ENCODE measurements at regions not wholly inside any gene's neighbourhood (a gene's known extent, or its start where the extent isn't known, plus 50 kb on each side); places are given as distances from the start of the nearest gene placed in this dataset.

- H3K79me1 ChIP-seq (ENCODE audit: low read depth, low read length): no peaks in the 10 kb centered on the region
- H3K27me3 ChIP-seq (replicated peaks in 1 of 4; ENCODE audit: control insufficient read depth in 3 of 4, extremely low read depth in 1 of 4, insufficient read depth in 3 of 4, low read length in 3 of 4): no peaks in the 10 kb centered on the region
Observed at GRCh38 chr14:106216679-106217078, 690.3 kb downstream of the TMEM121 start.

More at GRCh38 chr14:106216679-106217078, 690.3 kb downstream of the TMEM121 start:
- Histone ChIP-seq H3K4me1 (replicated peaks in 1 of 4; ENCODE audit: control insufficient read depth in 3 of 4, insufficient read depth in 4 of 4, low read length in 3 of 4) (no peaks in the 10 kb centered on the region), H2BK5ac (ENCODE audit: low read depth, low read length) (no peak overlapping the region), H2BK20ac (ENCODE audit: low read length) (no peak overlapping the region), H3K4me3 (ENCODE audit: extremely low read depth in 1 of 4, insufficient read depth in 2 of 4, low read depth in 3 of 4, low read length in 4 of 4) (no peak overlapping the region), H4K8ac (ENCODE audit: extremely low read depth, insufficient read depth, low read length) (no peak overlapping the region), H3K4ac (replicated peaks; ENCODE audit: insufficient read length, low read depth, low read length) (no peak overlapping the region), H2AFZ (ENCODE audit: low read length) (no peak overlapping the region), H2BK12ac (ENCODE audit: low read depth, low read length) (no peak overlapping the region), H4K91ac (replicated peaks; ENCODE audit: insufficient read length, low read length) (no peak overlapping the region), H2AK5ac (ENCODE audit: low read depth, low read length) (no peak overlapping the region), H4K20me1 (replicated peaks in 1 of 2; ENCODE audit: control insufficient read depth in 1 of 2, insufficient read depth in 2 of 2, low read length in 2 of 2) (no peaks in the 10 kb centered on the region), H4K5ac (ENCODE audit: insufficient read length, low read depth, low read length) (no peak overlapping the region), H3K14ac (ENCODE audit: insufficient read length) (no peak overlapping the region), H3K79me2 (ENCODE audit: control insufficient read depth in 1 of 2, insufficient read depth in 2 of 2, low read length in 2 of 2) (no peaks in the 10 kb centered on the region), H3K27ac (ENCODE audit: low read depth, low read length) (no peak overlapping the region), H3K18ac (ENCODE audit: extremely low read depth, low read length) (no peak overlapping the region), H3K23me2 (ENCODE audit: low read depth, low read length) (no peaks in the 10 kb centered on the region), H3K56ac (replicated peaks; ENCODE audit: insufficient read length, low read depth, low read length) (no peak overlapping the region), H3K36me3 (ENCODE audit: control insufficient read depth in 2 of 4, insufficient read depth in 4 of 4, low read length in 3 of 4) (no peaks in the 10 kb centered on the region), H2BK120ac (replicated peaks; ENCODE audit: low read depth, low read length) (no peak overlapping the region), H2BK15ac (ENCODE audit: low read length) (no peak overlapping the region), H3K9ac (replicated peaks in 1 of 4; ENCODE audit: extremely low read depth in 1 of 4, low read depth in 3 of 4, low read length in 3 of 4) (no peak overlapping the region), H3K23ac (ENCODE audit: insufficient read length) (no peak overlapping the region), H3K4me2 (ENCODE audit: insufficient read depth in 1 of 2, low read depth in 2 of 2, low read length in 2 of 2) (no peak overlapping the region), H3K9me3 (ENCODE audit: insufficient read depth in 2 of 2, low read depth in 1 of 2, low read length in 1 of 2) (peaks cover 60 to 77% of the 10 kb centered on the region in 2 experiments)
- no peak for DNase-seq (ENCODE audit: low read depth in 1 of 2, low spot score in 2 of 2)
- ChIA-PET CTCF (ENCODE audit: partially characterized antibody) (no interaction called here), POLR2A (ENCODE audit: partially characterized antibody) (no interaction called here)
- WGBS, 2 experiments (ENCODE audit: extremely low coverage in 1 of 2, insufficient coverage in 1 of 2, insufficient read length in 1 of 2, insufficient replicate concordance in 2 of 2, low coverage in 1 of 2, low lambda C conversion rate in 2 of 2, missing lambda C conversion rate in 1 of 2): 40% methylated on average over 1 of the region's 1 CpG; no CpG with 5 or more reads in 1 of the 2 experiments
- FAIRE-seq: no peak
- TF ChIP-seq PHF8 (conservative IDR thresholded peaks at IDR 0.05; ENCODE audit: low read depth, low read length) (no peak), EZH2 (IDR thresholded peaks at IDR 0.05; ENCODE audit: low read depth, low read length, severe bottlenecking) (no peak), JUN (IDR thresholded peaks at IDR 0.05; ENCODE audit: low read depth, low read length) (no peak), CTBP2 (IDR thresholded peaks at IDR 0.05; ENCODE audit: borderline replicate concordance, insufficient read depth, insufficient read length, low read length) (no peak), BRCA1 (IDR thresholded peaks at IDR 0.05; ENCODE audit: low read depth, low read length) (no peak), CBX8 (IDR thresholded peaks at IDR 0.05; ENCODE audit: borderline replicate concordance, low read depth, low read length) (no peak), RXRA (IDR thresholded peaks at IDR 0.05; ENCODE audit: insufficient read depth, low read depth, low read length) (no peak), SAP30 (IDR thresholded peaks at IDR 0.05; ENCODE audit: insufficient read depth, insufficient replicate concordance, low read length) (no peak), E2F6 (IDR thresholded peaks at IDR 0.05) (no peak), SIRT6 (IDR thresholded peaks at IDR 0.05; ENCODE audit: low read length) (no peak), SP4 (IDR thresholded peaks at IDR 0.05; ENCODE audit: low read length) (no peak)

Measured in H1 (cell line).